ENCODE measurements at regions not wholly inside any gene's neighbourhood (a gene's known extent, or its start where the extent isn't known, plus 50 kb on each side); places are given as distances from the start of the nearest gene placed in this dataset.

- Histone ChIP-seq H3K36me3 (ENCODE audit: insufficient read depth, low read length) (no peaks in the 10 kb centered on the region), H3K27ac (ENCODE audit: low read depth, low read length) (no peak overlapping the region), H3K4me1 (ENCODE audit: control insufficient read depth, insufficient read depth, low read length, unreplicated experiment) (peaks cover 13% of the 10 kb centered on the region), H3K4me3 (ENCODE audit: low read depth, low read length) (no peak overlapping the region), H3K27me3 (ENCODE audit: insufficient read depth, low read length) (no peaks in the 10 kb centered on the region), H2AFZ (ENCODE audit: low read length, unreplicated experiment) (no peak overlapping the region), H3K79me2 (ENCODE audit: control insufficient read depth, insufficient read depth, low read length, unreplicated experiment) (no peaks in the 10 kb centered on the region)
These were observed 127.9 kb upstream of the SLC45A1 start for GRCh38 chr1:8189931-8190483.

- H3K4me1 ChIP-seq (ENCODE audit: control insufficient read depth, insufficient read depth, low read length, unreplicated experiment), result peaks cover 21% of the 10 kb centered on the region
- no peak overlapping the region for H3K4me3 ChIP-seq (ENCODE audit: low read depth, low read length)
- no peak overlapping the region for H3K27ac ChIP-seq (ENCODE audit: low read depth, low read length)
- H3K27me3 ChIP-seq (ENCODE audit: insufficient read depth, low read length), result no peaks in the 10 kb centered on the region
- no peaks in the 10 kb centered on the region for H3K36me3 ChIP-seq (ENCODE audit: insufficient read depth, low read length)
- no peak overlapping the region for H2AFZ ChIP-seq (ENCODE audit: low read length, unreplicated experiment)
- no peaks in the 10 kb centered on the region for H3K79me2 ChIP-seq (ENCODE audit: control insufficient read depth, insufficient read depth, low read length, unreplicated experiment)
These were observed 132.5 kb upstream of the SLC45A1 start for GRCh38 chr1:8185400-8185799.

GRCh38 chr1:8184301-8184700 is 133.6 kb upstream of the SLC45A1 start:
- no peaks in the 10 kb centered on the region for H3K79me2 ChIP-seq (ENCODE audit: control insufficient read depth, insufficient read depth, low read length, unreplicated experiment)
- peaks cover 21% of the 10 kb centered on the region for H3K4me1 ChIP-seq (ENCODE audit: control insufficient read depth, insufficient read depth, low read length, unreplicated experiment)
- no peak overlapping the region for H2AFZ ChIP-seq (ENCODE audit: low read length, unreplicated experiment)
- no peaks in the 10 kb centered on the region for H3K27me3 ChIP-seq (ENCODE audit: insufficient read depth, low read length)
- peak overlapping the region; percentile 5; the same call in 1 of the 2 replicates for H3K27ac ChIP-seq (ENCODE audit: low read depth, low read length)
- no peak overlapping the region for H3K4me3 ChIP-seq (ENCODE audit: low read depth, low read length)
- no peaks in the 10 kb centered on the region for H3K36me3 ChIP-seq (ENCODE audit: insufficient read depth, low read length)

- H3K36me3 ChIP-seq (ENCODE audit: insufficient read depth, low read length), result no peaks in the 10 kb centered on the region
- H3K27ac ChIP-seq (ENCODE audit: low read depth, low read length), result peak overlapping the region; percentile 94
- no peaks in the 10 kb centered on the region for H3K27me3 ChIP-seq (ENCODE audit: insufficient read depth, low read length)
- peaks cover 21% of the 10 kb centered on the region for H3K4me1 ChIP-seq (ENCODE audit: control insufficient read depth, insufficient read depth, low read length, unreplicated experiment)
- H3K4me3 ChIP-seq (ENCODE audit: low read depth, low read length), result peak overlapping the region; percentile 60
- no peaks in the 10 kb centered on the region for H3K79me2 ChIP-seq (ENCODE audit: control insufficient read depth, insufficient read depth, low read length, unreplicated experiment)
- H2AFZ ChIP-seq (ENCODE audit: low read length, unreplicated experiment), result peak overlapping the region; percentile 89
These were observed 135.7 kb upstream of the SLC45A1 start for GRCh38 chr1:8182034-8182761.

GRCh38 chr1:8179132-8179793 is 138.7 kb upstream of the SLC45A1 start:
- H3K27me3 ChIP-seq (ENCODE audit: insufficient read depth, low read length), result no peaks in the 10 kb centered on the region
- H3K36me3 ChIP-seq (ENCODE audit: insufficient read depth, low read length), result no peaks in the 10 kb centered on the region
- H3K79me2 ChIP-seq (ENCODE audit: control insufficient read depth, insufficient read depth, low read length, unreplicated experiment), result no peaks in the 10 kb centered on the region
- H3K4me3 ChIP-seq (ENCODE audit: low read depth, low read length), result no peak overlapping the region
- no peak overlapping the region for H3K27ac ChIP-seq (ENCODE audit: low read depth, low read length)
- peaks cover 28% of the 10 kb centered on the region for H3K4me1 ChIP-seq (ENCODE audit: control insufficient read depth, insufficient read depth, low read length, unreplicated experiment)
- H2AFZ ChIP-seq (ENCODE audit: low read length, unreplicated experiment), result no peak overlapping the region

- no peaks in the 10 kb centered on the region for H3K36me3 ChIP-seq (ENCODE audit: insufficient read depth, low read length)
- H2AFZ ChIP-seq (ENCODE audit: low read length, unreplicated experiment), result no peak overlapping the region
- H3K27ac ChIP-seq (ENCODE audit: low read depth, low read length), result no peak overlapping the region
- peaks cover 12% of the 10 kb centered on the region for H3K4me1 ChIP-seq (ENCODE audit: control insufficient read depth, insufficient read depth, low read length, unreplicated experiment)
- no peaks in the 10 kb centered on the region for H3K27me3 ChIP-seq (ENCODE audit: insufficient read depth, low read length)
- H3K4me3 ChIP-seq (ENCODE audit: low read depth, low read length), result no peak overlapping the region
- no peaks in the 10 kb centered on the region for H3K79me2 ChIP-seq (ENCODE audit: control insufficient read depth, insufficient read depth, low read length, unreplicated experiment)
These were observed 141.6 kb upstream of the SLC45A1 start for GRCh38 chr1:8176279-8176678.

- Histone ChIP-seq H2AFZ (ENCODE audit: low read length, unreplicated experiment) (no peak overlapping the region), H3K27ac (ENCODE audit: low read depth, low read length) (peak overlapping the region; percentile 52; the same call in 1 of the 2 replicates), H3K79me2 (ENCODE audit: control insufficient read depth, insufficient read depth, low read length, unreplicated experiment) (no peaks in the 10 kb centered on the region), H3K4me3 (ENCODE audit: low read depth, low read length) (no peak overlapping the region), H3K4me1 (ENCODE audit: control insufficient read depth, insufficient read depth, low read length, unreplicated experiment) (peaks cover 16% of the 10 kb centered on the region), H3K36me3 (ENCODE audit: insufficient read depth, low read length) (no peaks in the 10 kb centered on the region), H3K27me3 (ENCODE audit: insufficient read depth, low read length) (no peaks in the 10 kb centered on the region)
These were observed 143.1 kb upstream of the SLC45A1 start for GRCh38 chr1:8174807-8175206.

GRCh38 chr1:8171751-8172464 is 145.8 kb upstream of the ERRFI1 start:
- H3K4me1 ChIP-seq (ENCODE audit: control insufficient read depth, insufficient read depth, low read length, unreplicated experiment), result peaks cover 26% of the 10 kb centered on the region
- H3K4me3 ChIP-seq (ENCODE audit: low read depth, low read length), result no peak overlapping the region
- no peak overlapping the region for H3K27ac ChIP-seq (ENCODE audit: low read depth, low read length)
- no peaks in the 10 kb centered on the region for H3K36me3 ChIP-seq (ENCODE audit: insufficient read depth, low read length)
- no peaks in the 10 kb centered on the region for H3K27me3 ChIP-seq (ENCODE audit: insufficient read depth, low read length)
- no peak overlapping the region for H2AFZ ChIP-seq (ENCODE audit: low read length, unreplicated experiment)
- H3K79me2 ChIP-seq (ENCODE audit: control insufficient read depth, insufficient read depth, low read length, unreplicated experiment), result no peaks in the 10 kb centered on the region

- Histone ChIP-seq H3K27me3 (ENCODE audit: insufficient read depth, low read length) (no peaks in the 10 kb centered on the region), H3K27ac (ENCODE audit: low read depth, low read length) (no peak overlapping the region; the same call in 1 of the 2 replicates), H3K4me1 (ENCODE audit: control insufficient read depth, insufficient read depth, low read length, unreplicated experiment) (peaks cover 26% of the 10 kb centered on the region), H2AFZ (ENCODE audit: low read length, unreplicated experiment) (no peak overlapping the region), H3K4me3 (ENCODE audit: low read depth, low read length) (no peak overlapping the region), H3K79me2 (ENCODE audit: control insufficient read depth, insufficient read depth, low read length, unreplicated experiment) (no peaks in the 10 kb centered on the region), H3K36me3 (ENCODE audit: insufficient read depth, low read length) (no peaks in the 10 kb centered on the region)
These were observed 144.1 kb upstream of the ERRFI1 start for GRCh38 chr1:8170059-8170835.
